GM13976 (cell line): ENCODE measurements at regions not wholly inside any gene's neighbourhood (a gene's known extent, or its start where the extent isn't known, plus 50 kb on each side); places are given as distances from the start of the nearest gene placed in this dataset.

ENCODE experiments used
- DNase-seq: peaks from one replicate; pipeline ENCODE4 v3.0.0; 2012; ENCODE audit warnings: low spot score
- CTCF ChIP-seq: IDR thresholded peaks from 2 replicates; pipeline ENCODE4 v1.5.1; 2012; ENCODE audit warnings: borderline replicate concordance, mild to moderate bottlenecking; ENCODE audit not compliant: insufficient read depth; ENCODE audit errors: extremely low read depth, missing control alignments, control extremely low read depth
- in situ Hi-C: fragments of 300-500 bp; cut with MboI; formaldehyde crosslinking; loops from one replicate; pipeline ENCODE4 v1.12.0; 2022; ENCODE audit warnings: low sequenced_read_pairs, mixed read lengths, inconsistent platforms; ENCODE audit not compliant: unreplicated experiment

DNA sequence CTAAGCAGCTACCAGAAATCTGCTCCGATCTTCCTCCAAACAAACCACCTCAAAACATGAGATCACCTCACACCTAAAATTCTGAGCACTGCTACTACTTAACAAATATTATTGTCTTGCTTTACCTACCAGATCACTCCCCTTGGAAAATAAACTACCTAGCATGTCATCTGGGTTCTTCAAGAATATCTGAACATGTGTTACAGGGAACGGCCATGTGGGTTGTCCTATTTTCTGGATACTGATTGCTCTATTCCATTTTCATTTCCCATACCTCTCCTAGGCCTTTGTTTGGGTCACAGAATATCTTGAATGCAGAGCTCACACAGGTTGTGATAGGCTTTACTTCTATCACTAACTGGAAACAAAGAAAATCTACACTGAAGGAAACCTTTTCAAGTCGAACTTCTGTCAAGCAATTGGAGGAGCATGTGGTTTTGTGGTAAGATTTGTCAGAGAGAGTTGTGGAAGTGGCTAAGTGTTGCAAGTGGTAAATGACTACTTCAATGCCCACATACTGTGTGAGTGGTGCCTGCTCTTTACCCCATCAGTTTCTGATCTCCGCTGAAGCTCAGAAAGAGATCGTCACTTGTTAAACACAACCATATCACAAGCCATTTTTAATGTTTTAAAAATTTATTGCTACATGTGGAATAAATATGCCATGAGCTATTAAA, 739.1 kb upstream of the ZEB2 start:
- DNase-seq = no peak
- in situ Hi-C loops = no loop called here
- no peak for TF ChIP-seq CTCF

DNA sequence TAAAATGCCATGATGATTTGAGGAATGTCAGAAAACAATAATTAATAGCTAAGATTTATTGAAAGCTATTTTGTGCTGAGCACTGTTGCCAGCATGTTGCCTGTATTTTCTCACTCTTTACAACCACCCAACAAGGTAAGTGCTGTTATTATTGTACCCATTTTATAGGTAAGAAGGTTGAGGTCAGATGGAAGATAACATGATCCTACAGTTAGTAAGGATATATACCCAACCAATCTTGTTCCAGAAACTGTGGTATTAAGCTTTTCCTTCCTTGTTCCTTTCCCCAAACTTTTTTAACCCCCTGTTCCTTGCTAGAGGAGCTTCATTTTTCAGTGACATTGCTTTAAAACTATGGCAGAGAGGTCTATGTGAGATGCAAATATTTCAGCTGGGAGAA, 738.0 kb upstream of the ZEB2 start:
- no peak for DNase-seq
- no peak for TF ChIP-seq CTCF
- in situ Hi-C loops = no loop called here

DNA sequence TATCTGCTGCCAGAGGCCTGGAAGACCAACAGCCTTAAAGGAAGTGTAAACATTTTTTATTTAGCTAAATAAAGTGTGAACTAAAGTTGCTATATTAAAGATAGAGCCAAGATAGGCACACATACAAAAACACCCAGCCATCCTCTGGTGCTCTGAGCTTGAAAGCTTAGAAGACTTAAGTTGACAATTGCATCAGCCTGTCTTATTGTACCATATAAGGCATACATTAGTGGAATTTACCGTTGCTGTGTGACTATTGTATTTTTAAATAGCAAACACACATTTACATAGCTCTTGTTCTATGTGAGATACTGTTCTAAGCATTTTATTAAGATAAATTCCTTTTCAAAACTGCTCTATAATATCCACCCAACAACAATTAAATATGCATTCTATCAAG, 736.6 kb upstream of the ZEB2 start:
- TF ChIP-seq CTCF = no peak
- in situ Hi-C loops = no loop called here

DNA sequence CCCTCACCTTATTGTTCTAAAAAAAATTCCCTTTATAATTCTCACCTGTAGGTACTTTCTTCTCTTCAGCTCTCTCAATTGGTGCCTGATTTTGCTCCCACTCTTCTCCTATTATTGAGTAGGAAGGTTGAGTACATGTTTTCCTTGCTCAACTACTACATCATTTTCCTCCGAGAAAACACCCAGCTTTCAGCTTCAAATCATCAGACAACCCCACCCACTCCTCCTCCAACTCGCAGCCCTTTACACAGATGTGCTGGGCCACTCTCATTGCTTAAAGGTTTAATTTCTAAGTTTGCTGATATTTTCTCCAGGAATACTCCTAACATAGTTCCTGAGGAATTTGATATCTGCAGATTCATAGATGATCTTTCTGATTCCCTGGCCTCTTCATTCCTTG, 734.4 kb upstream of the ZEB2 start:
- DNase-seq = no peak
- no peak for TF ChIP-seq CTCF
- in situ Hi-C loops = no loop called here

More for the DNA sequence above, 736.6 kb upstream of the ZEB2 start:
- DNase-seq = no peak

DNA sequence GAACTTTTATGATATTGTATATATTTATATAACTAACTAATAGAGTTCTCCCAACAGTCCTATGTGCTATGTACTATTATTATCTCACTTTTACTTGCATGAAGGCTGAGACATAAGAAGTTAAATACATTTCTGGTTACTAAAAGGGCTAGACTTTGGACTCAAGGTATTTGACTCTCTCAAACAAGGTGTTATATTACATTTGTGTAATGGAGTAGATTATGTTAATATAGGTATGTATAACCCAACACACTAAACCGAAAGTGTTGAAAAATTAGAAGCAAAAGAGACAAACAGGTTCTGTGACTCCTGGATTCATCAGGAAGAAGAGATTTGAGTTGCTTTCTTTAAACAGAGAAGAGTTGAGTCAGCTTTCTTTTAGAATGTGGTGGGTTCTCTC, 733.6 kb upstream of the ZEB2 start:
- DNase-seq = no peak
- TF ChIP-seq CTCF = no peak
- in situ Hi-C loops = no loop called here

DNA sequence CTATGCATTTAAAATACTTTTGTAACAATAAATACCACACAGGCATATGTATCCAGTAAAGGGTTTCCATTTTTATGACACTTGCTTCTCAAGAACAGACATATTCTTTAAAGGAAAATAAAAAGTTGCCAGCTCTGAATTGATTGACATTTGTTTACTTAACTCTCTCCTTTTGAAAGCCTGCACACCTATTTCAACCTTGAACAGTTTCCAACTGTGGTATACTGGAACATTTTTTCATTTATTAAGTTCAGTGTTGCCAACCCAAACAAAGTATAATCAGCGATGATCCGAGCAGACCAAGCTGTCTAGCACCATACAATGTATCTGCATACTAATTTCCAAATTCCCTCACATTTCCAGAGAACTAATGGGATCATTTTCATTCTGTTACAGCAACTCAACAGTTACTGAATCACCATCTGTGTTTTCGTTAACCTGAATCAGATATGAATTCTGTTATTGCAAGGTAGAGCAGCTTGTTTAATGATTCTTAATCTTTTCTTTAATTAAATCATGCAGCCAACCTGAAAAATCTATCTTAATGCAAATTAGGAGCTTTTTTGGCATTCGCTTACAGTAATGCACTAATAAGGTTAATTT, 725.5 kb upstream of the ZEB2 start:
- in situ Hi-C loops = no loop called here
- no peak for TF ChIP-seq CTCF
- no peak for DNase-seq
